Peyer's patch (tissue), 4 donors: ENCODE measurements at regions not wholly inside any gene's neighbourhood (a gene's known extent, or its start where the extent isn't known, plus 50 kb on each side); places are given as distances from the start of the nearest gene placed in this dataset.

Source experiments
- POLR2A ChIP-seq, 2 donors: fragments of 450-650 bp; IDR thresholded peaks; one replicate each; pipeline ENCODE4 v1.5.1; 2017; ENCODE audit warnings: antibody characterized with exemption in 2 of 2, mild to moderate bottlenecking in 2 of 2, moderate library complexity in 2 of 2
- TF ChIP-seq, protein P1 (sequence below), 6 experiments: fragments of 450-650 bp in 4 of 6; fragments of 200-600 bp in 2 of 6; sonication (generic) in 1 of 6; IDR thresholded peaks; one replicate each; pipeline ENCODE4 v1.5.1; 2017 to 2019; ENCODE audit warnings: antibody characterized with exemption in 6 of 6, mild to moderate bottlenecking in 3 of 6, moderate library complexity in 1 of 6

DNA sequence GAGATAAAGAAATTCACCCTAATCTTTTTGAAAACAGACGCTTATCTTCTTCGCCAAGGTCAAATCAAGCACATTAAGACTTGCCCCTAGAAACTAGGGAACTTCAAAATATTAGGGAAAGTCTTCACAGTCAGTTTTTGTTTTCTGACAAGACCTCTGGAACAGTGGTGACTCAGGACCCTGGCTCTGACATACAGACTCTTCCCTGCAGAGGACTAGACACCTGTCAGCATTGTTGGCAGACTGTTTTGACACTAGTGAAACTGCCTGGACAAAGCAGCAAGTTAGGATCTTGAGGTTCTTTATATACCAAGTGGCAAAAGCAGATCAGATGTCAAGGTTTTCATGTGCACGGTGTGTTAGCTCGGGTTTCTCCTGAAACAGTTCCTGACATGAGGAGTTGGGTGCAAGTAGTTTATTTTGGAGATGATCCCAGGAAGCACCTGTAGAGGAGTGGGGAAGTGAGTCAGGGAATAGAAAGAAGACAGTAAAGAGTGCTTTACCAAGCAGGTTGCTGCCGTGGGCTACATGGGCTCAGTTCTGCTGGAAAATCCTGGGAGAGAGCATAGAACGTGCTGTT, 182.0 kb upstream of the IRX5 start:
- TF ChIP-seq, protein P1, sequence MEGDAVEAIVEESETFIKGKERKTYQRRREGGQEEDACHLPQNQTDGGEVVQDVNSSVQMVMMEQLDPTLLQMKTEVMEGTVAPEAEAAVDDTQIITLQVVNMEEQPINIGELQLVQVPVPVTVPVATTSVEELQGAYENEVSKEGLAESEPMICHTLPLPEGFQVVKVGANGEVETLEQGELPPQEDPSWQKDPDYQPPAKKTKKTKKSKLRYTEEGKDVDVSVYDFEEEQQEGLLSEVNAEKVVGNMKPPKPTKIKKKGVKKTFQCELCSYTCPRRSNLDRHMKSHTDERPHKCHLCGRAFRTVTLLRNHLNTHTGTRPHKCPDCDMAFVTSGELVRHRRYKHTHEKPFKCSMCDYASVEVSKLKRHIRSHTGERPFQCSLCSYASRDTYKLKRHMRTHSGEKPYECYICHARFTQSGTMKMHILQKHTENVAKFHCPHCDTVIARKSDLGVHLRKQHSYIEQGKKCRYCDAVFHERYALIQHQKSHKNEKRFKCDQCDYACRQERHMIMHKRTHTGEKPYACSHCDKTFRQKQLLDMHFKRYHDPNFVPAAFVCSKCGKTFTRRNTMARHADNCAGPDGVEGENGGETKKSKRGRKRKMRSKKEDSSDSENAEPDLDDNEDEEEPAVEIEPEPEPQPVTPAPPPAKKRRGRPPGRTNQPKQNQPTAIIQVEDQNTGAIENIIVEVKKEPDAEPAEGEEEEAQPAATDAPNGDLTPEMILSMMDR (IDR thresholded peaks at IDR 0.05): no peak
- no peak for TF ChIP-seq POLR2A (IDR thresholded peaks at IDR 0.05)
